Choroid plexus epithelial cell (primary cell): ENCODE measurements at regions not wholly inside any gene's neighbourhood (a gene's known extent, or its start where the extent isn't known, plus 50 kb on each side); places are given as distances from the start of the nearest gene placed in this dataset.

ENCODE experiments used
- DNase-seq: peaks from one replicate; pipeline ENCODE4 v3.0.0-alpha.2; 2010; ENCODE audit warnings: low read depth
- H3K4me3 ChIP-seq: 2 replicates; pipeline ENCODE4 v1.5.1; 2011; ENCODE audit warnings: low read depth, mild to moderate bottlenecking, control low read depth, low read length, moderate library complexity
- TF ChIP-seq, protein P1 (sequence below): conservative IDR thresholded peaks from 2 replicates; pipeline ENCODE4 v1.5.1; 2011; ENCODE audit warnings: low read depth, mild to moderate bottlenecking, control low read depth, inconsistent platforms, low read length, moderate library complexity

DNA sequence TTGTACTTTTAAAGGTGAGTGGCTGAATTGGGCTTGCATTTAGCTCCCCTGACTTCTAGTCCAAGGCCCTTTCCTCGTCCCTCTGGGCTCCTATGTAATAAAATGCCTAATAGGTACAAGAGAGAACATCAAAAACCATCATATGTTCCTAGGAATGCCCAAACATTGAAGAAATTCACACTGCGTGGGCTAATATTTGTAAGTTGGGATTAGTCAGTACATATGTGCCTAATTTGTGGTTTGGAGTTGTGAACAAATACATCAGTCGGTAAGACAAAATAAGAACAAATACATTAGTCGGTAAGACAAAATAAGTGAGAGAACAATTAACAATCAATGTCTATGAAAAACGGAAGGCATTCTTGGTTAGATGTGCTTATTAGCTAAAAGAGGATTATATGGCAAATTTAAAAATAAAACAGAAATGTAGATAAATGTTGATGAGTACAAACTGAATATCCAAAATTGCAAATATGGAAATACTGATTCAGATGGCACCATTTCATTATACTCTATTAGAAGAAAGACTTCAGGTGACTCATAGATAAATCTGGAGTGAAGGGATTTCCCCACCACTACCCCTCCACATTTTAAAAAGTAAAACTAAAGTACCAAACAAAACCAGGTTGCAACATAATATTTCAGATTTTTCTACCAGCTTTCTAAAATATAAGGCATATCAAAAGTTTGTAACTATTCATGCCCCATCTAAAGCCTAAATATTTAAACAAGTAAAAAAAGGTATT is 325.4 kb downstream of the ZEB2 start:
- no peak overlapping the region for H3K4me3 ChIP-seq
- no peak for DNase-seq
- TF ChIP-seq, protein P1, sequence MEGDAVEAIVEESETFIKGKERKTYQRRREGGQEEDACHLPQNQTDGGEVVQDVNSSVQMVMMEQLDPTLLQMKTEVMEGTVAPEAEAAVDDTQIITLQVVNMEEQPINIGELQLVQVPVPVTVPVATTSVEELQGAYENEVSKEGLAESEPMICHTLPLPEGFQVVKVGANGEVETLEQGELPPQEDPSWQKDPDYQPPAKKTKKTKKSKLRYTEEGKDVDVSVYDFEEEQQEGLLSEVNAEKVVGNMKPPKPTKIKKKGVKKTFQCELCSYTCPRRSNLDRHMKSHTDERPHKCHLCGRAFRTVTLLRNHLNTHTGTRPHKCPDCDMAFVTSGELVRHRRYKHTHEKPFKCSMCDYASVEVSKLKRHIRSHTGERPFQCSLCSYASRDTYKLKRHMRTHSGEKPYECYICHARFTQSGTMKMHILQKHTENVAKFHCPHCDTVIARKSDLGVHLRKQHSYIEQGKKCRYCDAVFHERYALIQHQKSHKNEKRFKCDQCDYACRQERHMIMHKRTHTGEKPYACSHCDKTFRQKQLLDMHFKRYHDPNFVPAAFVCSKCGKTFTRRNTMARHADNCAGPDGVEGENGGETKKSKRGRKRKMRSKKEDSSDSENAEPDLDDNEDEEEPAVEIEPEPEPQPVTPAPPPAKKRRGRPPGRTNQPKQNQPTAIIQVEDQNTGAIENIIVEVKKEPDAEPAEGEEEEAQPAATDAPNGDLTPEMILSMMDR, result no peak

DNA sequence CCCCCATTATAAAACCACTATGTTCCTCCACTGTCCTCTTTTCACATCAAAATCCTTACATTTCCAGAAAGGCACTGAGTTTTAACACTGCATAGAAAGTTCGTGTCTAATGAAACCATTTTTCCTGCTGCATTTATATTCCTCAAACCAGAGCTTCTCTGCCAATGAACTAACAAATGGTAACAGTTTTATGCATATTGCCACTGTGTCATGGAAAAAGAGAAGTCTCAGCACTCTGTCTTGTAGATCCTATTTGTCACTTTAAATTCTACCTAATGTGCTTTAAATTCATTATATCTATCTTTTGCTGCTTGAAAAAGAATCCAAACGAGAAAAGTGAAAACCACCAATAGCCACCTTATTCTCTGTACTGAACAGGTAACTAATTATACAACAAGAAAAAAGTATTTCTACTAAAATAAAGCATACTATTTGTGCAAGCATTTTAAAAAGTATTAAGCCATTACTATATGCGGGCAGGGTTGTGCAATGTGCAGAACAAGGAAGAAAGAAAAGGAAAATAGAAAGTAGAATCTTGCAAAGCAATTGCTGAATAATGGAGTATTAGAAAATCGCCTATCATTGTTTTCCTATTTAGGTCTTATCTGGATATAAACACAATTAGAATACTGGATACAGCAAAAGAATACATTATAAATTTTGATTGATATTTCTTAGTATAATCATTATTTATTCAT is 328.9 kb downstream of the ZEB2 start:
- no peak for DNase-seq
- TF ChIP-seq, protein P1, result no peak
- H3K4me3 ChIP-seq, result no peak overlapping the region

GRCh38 chr2:144183727-144184126 is 336.2 kb downstream of the ZEB2 start:
- TF ChIP-seq, protein P1, result no peak
- no peak overlapping the region for H3K4me3 ChIP-seq
- DNase-seq, result peak; percentile 34

GRCh38 chr2:144181001-144181400 is 338.9 kb downstream of the ZEB2 start:
- no peak overlapping the region for H3K4me3 ChIP-seq
- TF ChIP-seq, protein P1, result no peak
- peak; percentile 23 for DNase-seq

GRCh38 chr2:144180131-144180530 is 339.8 kb downstream of the ZEB2 start:
- TF ChIP-seq, protein P1, result no peak
- DNase-seq, result no peak

DNA sequence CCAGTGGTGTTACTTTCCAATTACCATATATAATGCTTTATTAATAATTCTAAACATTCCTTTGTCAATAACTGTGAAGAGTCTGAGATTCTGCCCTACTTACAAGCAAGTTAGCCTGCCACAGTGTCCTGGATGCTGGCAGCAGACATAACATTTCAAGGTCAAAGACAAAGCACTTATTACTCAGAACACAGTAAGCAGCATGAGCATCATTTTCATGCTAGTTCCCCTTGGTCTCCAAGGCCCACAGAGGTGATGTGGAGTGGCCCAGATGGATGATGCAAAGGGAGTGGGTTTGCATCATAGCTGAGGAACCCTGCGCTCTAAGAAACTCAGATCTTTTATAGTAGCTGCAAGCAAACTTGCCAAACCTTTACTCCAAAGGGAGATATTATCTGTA is 349.7 kb downstream of the ZEB2 start:
- TF ChIP-seq, protein P1, result no peak
- no peak for DNase-seq
- H3K4me3 ChIP-seq, result no peak overlapping the region

More at GRCh38 chr2:144180131-144180530, 339.8 kb downstream of the ZEB2 start:
- no peak overlapping the region for H3K4me3 ChIP-seq
